HG03457 (cell line): ENCODE measurements at regions not wholly inside any gene's neighbourhood (a gene's known extent, or its start where the extent isn't known, plus 50 kb on each side); places are given as distances from the start of the nearest gene placed in this dataset.
"Not testable (repeated sequence)": the region's sequence is repeated elsewhere in the genome, so short reads cannot be mapped to it uniquely, and the experiment has no call there.

Experiments used
- ATAC-seq: cut with Tn5 transposase; IDR thresholded peaks from one replicate; pipeline ENCODE4 v1.9.1; 2021; ENCODE audit warnings: moderate number of reproducible peaks; ENCODE audit not compliant: unreplicated experiment

- ATAC-seq, result peak; percentile 71
Observed at GRCh38 chr18:73688851-73689711, 458.6 kb downstream of the FBXO15 start.

- no peak for ATAC-seq
Observed at GRCh38 chr18:73688161-73688560, 459.5 kb downstream of the FBXO15 start.

- no peak for ATAC-seq
Observed at GRCh38 chr18:73684647-73685046, 463.0 kb downstream of the FBXO15 start.

- no peak for ATAC-seq
Observed at GRCh38 chr18:73683409-73684238, 464.0 kb downstream of the FBXO15 start.

- ATAC-seq, result no peak
Observed at GRCh38 chr18:73681912-73682311, 465.7 kb downstream of the FBXO15 start.

- no peak for ATAC-seq
Observed at GRCh38 chr18:73681398-73681797, 466.2 kb downstream of the FBXO15 start.

GRCh38 chr18:73679941-73680712 lies 467.5 kb downstream of the FBXO15 start:
- ATAC-seq, result no peak

DNA sequence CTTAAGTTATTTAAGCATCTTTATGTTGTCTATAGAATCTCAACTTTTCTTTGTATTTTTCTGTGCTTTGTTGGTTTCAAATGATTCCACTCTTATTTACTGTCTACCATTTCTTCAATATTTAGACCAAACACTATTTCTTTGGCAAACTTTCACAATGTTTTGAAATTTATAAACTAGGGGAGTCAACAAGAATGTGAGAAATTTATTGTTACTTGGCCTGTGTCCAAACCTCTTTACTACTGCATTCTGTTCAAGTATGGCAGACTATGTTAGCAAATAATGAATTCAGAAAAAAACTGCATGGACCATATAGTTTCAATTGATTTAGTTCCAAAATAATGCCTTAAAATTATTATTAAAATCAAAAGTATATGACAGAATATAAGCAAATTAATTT lies 470.2 kb downstream of the FBXO15 start:
- ATAC-seq, result no peak

GRCh38 chr18:73674125-73674865 lies 473.3 kb downstream of the FBXO15 start:
- no peak for ATAC-seq

GRCh38 chr18:73671480-73671879 lies 476.2 kb downstream of the FBXO15 start:
- ATAC-seq, result not testable (repeated sequence)

DNA sequence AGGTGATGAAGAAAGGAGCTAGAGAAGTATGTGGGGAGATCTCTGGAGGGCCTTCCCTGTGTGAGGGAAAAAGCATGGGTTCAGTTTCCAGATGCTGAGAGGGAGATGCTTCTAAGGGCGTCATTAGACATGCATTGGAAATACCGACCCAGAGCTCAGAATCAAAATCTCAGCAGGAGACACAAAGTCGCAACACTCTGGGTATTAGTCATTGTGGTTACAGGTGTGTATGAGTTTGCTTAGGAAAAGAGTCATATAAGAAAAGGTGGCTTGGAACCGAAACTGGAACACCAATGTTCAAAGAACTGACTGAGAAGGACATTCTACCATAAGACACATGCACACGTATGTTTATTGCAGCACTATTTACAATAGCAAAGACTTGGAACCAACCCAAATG lies 477.1 kb downstream of the FBXO15 start:
- no peak for ATAC-seq

DNA sequence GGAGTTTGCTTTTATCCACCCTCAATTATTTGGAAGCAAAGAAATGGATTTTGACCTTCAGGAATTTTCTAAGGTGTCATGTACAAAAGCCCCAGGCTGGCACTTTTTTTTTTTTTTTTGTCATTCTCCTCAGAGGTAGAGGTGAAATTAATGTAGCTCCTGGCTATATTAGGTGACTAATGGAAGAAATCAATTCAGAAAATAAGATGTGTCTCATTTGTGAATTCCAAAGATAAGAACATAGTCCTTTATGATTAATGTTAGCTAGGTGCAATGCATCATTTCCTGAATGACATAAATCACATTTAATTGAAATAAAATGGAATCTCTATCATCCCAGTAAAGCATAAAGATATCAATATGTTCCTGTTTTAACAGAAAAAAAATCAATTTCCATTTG lies 477.6 kb downstream of the FBXO15 start:
- ATAC-seq, result no peak

GRCh38 chr18:73669297-73669696 lies 478.3 kb downstream of the FBXO15 start:
- no peak for ATAC-seq

- ATAC-seq, result no peak
Observed at GRCh38 chr18:73668051-73668450, 479.6 kb downstream of the FBXO15 start.

DNA sequence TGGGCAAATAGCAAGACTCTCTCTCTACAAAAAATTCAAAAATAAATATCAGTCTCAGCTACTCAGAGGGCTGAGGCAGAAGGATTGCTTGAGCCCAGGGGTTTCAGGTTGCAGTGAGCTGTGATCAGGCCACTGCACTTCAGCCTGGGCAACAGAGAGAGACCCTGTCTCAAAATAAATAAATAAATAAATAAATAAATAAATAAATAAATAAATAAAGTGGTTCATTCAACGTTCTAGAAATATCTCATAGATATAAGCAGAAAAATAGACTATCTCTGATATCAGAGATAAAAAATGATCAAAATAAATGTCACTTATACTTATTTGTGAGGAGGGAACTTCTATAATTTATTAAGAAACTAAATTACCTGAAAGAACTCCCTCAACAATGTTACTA lies 480.9 kb downstream of the FBXO15 start:
- no peak for ATAC-seq

DNA sequence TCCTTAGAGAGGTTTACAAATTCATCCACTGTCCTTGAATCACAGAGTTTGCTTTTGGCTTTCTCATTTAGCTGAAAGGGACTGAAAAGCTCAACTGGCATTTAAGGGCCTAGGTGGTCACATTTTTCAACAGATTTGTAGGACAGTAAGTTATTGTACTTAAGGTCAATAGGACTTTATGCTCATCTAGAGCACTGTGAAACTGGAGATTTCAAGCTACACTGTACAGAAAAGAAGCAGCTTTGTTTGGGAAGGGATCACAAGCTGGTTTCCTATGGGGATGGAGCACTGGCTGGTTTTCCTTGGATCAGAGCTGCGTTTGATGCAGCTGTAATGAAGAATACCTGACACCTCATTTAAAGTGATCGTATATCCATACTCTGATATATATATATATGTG lies 482.7 kb downstream of the FBXO15 start:
- ATAC-seq, result no peak

- no peak for ATAC-seq
Observed at GRCh38 chr18:73663581-73663980, 484.1 kb downstream of the FBXO15 start.

DNA sequence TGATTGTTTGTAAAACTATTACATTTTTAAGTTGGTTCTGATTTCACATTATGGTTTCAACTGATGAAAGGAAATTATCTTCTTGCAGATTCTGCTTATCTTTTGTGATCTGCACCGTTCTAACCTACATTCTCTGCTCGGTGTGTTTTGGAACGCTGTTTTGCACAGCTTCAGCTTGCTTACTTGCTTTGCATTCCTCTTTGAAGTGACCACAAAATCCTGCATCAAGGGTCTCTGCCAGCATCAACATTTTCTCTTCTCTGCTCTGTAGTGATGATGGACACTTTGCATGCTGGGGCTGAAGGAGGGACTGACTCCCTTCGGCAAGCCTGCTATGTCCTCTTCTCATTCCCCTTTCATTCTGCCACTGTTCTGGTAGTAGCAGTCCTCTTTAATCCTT lies 485.2 kb downstream of the FBXO15 start:
- ATAC-seq, result no peak

GRCh38 chr18:73660931-73661856 lies 486.4 kb downstream of the FBXO15 start:
- no peak for ATAC-seq

DNA sequence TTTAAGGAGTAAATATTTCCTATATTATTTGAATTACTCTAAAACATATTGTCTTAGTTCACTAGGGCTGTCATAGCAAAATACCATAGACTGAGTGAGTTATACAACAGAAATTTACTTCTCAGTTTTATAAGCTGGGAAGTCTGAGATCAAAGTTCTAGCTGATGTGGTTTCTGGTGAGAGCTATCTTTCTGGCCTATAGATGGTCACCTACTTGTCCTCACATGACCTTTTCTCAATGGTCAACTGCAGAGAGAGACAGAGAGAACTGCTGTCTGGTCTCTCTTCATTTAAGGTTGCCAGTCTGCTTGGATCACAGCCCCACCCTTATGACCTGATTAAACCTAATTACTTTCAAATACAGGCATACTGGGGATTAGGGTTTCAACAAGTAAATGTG lies 490.9 kb downstream of the FBXO15 start:
- no peak for ATAC-seq
